ENCODE measurements at regions not wholly inside any gene's neighbourhood (a gene's known extent, or its start where the extent isn't known, plus 50 kb on each side); places are given as distances from the start of the nearest gene placed in this dataset.

DNA sequence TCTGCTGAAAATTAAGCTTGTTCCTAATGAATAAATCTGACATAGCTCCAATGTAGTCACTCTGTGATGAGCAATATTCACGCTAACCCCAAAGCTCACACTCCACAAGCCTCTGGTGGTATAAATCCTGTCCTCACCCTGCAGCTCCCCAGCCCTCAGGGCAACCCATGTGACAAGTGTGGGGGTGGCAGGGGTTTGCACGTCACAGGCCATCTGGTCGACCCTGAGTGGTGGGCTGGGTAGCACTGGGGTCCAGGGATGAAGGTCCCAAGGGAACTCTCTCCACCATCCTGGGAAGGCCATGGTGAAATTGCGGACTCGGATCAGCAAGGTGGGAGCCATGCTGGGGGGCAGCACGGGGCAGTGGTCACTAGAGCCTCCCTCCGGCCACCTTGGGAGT is 100.0 kb upstream of the SOX1 start:
- TF ChIP-seq POLR2A (IDR thresholded peaks at IDR 0.05; ENCODE audit: control extremely low read depth in 1 of 2, low read depth in 2 of 2, low read length in 2 of 2): no peak
- TF ChIP-seq, protein P1, sequence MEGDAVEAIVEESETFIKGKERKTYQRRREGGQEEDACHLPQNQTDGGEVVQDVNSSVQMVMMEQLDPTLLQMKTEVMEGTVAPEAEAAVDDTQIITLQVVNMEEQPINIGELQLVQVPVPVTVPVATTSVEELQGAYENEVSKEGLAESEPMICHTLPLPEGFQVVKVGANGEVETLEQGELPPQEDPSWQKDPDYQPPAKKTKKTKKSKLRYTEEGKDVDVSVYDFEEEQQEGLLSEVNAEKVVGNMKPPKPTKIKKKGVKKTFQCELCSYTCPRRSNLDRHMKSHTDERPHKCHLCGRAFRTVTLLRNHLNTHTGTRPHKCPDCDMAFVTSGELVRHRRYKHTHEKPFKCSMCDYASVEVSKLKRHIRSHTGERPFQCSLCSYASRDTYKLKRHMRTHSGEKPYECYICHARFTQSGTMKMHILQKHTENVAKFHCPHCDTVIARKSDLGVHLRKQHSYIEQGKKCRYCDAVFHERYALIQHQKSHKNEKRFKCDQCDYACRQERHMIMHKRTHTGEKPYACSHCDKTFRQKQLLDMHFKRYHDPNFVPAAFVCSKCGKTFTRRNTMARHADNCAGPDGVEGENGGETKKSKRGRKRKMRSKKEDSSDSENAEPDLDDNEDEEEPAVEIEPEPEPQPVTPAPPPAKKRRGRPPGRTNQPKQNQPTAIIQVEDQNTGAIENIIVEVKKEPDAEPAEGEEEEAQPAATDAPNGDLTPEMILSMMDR (IDR thresholded peaks at IDR 0.05; ENCODE audit: control extremely low read depth in 1 of 3, insufficient read depth in 1 of 3, low read depth in 1 of 3, low read length in 3 of 3): no peak
- TF ChIP-seq CREB1 (IDR thresholded peaks at IDR 0.05): no peak
